GM21528 (cell line): ENCODE measurements at regions not wholly inside any gene's neighbourhood (a gene's known extent, or its start where the extent isn't known, plus 50 kb on each side); places are given as distances from the start of the nearest gene placed in this dataset.
"Not testable (repeated sequence)": the region's sequence is repeated elsewhere in the genome, so short reads cannot be mapped to it uniquely, and the experiment has no call there.

Experiments used
- ATAC-seq: cut with Tn5 transposase; IDR thresholded peaks from one replicate; pipeline ENCODE4 v1.9.1; 2021; ENCODE audit warnings: mild to moderate bottlenecking, moderate library complexity; ENCODE audit not compliant: unreplicated experiment, low FRiP score

DNA sequence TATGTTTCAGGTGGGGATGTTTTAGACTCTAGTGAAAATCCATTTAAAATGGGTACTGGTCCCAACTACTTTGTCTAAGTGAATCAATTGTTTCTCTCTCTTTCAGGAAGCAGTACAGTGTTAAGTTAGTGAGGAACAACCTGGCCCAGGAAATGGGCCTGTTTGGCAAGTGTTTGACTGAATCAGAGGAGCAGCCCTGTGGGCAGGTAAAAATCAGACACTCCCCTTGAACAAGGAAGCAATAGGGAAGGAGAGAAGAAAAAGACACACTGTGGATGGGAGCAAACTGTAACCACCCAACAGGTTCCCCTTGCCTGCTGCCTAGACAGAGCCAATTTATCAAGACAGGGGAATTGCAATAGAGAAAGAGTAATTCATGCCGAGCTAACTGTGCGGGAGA, 245.7 kb downstream of the C11orf87 start:
- ATAC-seq = no peak

DNA sequence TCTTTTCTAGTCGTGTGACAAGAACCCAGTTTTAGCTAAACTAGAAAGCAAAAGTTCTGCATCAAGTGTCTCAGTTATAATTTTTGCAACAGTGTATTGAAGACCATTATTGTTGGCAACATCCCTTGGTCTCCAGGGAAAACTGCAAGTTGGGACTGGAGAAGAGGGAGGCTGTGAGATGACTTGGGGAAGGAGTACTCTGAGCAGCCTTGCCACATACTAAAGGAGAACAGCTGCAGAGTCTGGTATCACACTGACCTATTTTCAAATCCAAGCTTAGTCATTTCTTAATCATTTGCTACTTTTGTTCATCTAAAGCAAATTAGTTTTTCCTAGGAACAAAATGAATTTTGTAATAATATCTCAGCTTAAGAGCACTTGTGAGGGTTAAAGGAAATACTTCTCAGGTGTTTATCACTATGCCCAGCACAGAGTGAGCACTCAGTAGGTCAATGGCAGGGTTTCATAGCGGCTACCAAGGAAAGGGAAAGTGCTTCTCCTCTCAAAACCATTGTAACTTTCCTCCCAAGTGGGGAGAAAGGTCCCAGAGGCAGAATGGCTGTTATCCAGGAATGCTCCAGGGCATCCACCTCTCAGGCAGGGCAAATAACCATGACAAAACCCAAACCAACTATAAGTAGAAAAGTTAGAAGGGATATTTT, 247.1 kb downstream of the C11orf87 start:
- ATAC-seq = no peak

DNA sequence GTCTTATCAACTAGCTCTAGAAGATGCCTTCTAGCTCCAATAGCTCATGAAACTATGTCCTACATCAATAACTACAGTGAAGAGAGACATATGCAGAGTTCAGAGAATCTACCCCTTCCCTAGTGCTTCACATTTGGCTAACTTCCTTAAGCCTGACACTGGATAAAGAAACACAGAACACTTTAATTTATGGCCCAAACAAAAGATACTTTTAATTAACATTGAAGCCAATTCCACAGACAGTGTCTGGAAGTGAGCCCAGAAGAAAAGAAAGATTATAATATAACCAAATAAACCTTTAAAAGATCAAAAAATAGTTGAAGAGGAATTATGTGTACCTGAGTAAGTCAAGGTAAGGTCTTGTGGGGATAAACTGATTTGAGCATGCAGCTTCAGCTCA, 255.2 kb downstream of the C11orf87 start:
- ATAC-seq = no peak

GRCh38 chr11:109677876-109678275, 255.9 kb downstream of the C11orf87 start:
- ATAC-seq = no peak

DNA sequence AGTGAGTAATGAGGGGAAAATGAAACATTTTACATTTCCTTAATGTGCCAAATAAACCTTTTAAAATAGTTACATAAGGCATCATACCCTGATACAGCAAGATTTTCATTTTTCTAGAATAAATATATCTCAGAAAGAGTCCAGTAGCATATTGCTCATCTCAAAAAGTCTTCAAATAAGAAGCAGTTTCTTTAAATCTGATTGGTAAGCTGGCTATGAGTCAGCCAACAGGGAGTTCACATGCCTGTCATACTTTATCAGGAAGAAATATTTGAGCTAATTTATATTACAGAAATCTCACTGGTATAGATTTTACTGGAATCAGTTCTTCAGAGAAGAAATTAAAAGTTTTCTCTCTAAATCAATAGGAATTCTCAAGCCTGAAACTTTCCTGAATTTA, 258.1 kb downstream of the C11orf87 start:
- ATAC-seq = no peak

DNA sequence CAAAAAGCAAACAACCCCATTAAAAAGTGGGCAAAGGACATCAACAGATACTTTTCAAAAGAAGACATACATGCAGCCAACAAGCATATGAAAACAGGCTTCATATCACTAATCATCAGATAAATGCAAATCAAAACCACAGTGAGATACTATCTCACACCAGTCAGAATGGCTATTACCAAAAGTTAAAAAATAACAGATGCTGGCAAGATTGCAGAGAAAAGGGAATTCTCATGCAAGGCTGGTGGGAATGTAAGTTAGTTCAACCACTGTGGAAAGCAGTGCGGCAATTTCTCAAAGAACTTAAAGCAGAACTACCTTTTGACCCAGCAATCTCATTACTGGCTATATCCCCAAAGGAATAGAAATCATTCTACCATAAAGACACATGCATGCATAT, 260.8 kb downstream of the C11orf87 start:
- not testable (repeated sequence) for ATAC-seq

DNA sequence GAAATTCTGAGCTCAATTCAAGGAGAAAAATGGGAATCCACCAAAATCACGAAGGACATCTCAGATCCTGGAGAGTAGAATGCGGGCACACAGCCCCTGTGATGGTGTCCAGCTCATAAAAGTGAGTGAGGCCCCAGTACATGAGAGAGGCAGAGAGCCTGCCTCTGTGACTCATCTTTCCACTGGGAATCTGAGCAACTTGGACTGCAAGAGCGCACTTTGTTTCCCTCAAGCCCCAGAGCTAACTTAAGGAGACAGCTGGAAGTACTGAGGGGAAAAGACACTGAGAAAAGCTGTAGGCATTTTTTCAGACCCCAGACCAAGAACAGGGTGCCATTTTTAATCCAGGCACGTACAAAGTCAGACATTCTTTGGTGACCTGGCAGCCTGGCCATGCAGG, 273.7 kb downstream of the C11orf87 start:
- no peak for ATAC-seq

DNA sequence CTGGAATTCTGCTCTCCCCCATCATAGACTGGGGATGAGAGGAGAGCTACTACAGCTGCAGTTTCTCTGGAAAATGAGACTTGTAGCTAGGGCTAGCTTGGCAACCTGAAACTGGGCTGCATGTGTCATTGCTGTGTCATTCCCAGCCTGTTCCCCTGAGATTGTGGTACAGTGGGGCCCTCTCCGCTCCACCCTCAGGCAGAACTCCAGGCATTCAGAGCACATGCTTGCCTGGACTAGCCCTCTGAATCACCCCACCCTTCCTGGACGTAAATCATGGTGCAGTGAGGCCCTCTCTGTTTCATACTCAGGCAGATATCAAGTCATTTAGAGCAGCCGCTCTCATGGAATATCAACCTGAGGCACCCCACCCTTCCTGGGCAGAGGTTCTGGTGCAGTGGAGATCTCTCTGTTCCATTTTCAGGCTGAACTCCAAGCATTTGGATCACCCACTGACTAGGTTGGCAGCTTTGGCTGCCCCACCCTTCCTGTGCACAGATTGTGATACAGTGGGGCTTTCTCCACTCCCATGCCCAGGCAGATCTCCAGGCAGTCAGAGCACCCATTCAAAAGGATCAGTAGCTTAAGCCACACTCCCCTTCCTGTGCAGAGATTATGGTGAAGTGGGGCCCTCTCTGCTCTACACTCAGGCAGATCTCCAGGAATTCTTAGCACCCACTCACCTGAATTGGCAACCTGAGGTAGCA, 274.4 kb downstream of the C11orf87 start:
- no peak for ATAC-seq

- peak; percentile 85 for ATAC-seq
Measured at GRCh38 chr11:109697140-109697843, 275.3 kb downstream of the C11orf87 start.

DNA sequence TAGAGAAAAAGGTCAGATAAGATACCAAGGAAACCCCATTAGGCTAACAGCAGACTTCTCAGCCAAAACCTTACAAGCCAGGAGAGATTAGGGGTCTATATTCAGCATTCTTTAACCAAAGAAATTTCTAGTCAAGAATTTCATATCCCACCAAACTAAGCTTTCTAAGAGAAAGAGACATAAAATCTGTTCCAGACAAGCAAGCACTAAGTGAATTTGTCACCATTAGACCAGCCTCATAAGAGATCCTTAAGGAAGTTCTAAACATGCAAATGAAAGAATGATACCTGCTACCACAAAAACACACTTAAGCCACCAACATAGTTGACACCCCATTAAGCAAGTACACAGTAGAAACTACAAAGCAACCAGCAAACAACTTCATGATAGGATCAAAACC, 276.2 kb downstream of the C11orf87 start:
- ATAC-seq = no peak

DNA sequence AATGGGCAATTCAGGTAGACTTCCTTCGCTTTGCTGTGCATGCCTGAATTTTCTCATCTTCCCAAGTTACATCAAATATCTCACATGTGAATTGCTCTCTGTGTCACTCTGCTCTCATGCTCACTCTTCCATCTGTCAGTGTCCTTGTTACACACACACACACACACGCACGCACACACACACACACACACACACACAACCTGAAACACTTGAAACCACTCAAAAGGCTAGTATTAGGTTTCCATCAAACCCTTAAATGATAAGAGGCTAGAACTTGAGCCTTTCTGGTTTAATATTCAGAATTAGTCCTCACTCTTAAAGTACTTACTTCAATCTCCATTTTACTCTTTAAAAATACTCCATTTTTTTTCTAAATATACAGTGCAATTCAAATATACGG, 282.4 kb downstream of the C11orf87 start:
- ATAC-seq = no peak

GRCh38 chr11:109706945-109707344, 285.0 kb downstream of the C11orf87 start:
- ATAC-seq = no peak

- ATAC-seq = no peak
Measured at GRCh38 chr11:109707411-109707810, 285.4 kb downstream of the C11orf87 start.

DNA sequence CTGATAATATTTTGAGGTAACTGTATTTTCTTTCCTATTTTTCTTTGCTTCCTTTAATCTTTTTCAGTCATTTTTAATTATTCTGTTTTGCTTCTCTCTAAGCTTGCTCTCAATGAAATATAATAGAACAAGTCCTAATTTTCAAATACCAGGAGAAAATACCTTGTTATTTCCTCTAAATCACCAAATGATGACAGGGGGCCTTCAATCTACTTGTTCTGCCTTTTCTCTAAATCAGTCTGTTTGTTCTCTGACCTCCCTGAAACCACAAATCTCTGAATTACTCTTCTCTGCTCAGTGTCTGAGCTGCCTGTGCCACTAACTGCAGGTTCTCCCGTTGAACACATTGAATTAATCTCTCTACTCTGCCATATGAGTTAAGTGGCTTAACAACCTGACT, 286.2 kb downstream of the C11orf87 start:
- ATAC-seq = no peak

DNA sequence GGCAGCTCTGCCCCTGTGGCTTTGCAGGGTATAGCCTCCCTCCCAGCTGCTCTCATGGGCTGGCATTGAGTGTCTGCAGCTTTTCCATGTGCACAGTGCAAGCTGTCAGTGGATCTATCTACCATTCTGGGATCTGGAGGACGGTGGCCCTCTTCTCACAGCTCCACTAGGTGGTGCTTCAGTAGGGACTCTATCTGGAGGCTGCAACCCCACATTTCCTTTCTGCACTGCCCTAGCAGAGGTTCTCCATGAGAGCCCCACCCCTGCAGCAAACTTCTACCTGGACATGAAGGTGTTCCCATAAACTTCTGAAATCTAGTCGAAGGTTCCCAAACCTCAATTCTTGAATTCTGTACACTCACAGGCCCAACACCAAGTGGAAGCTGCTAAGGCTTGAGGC, 292.5 kb downstream of the C11orf87 start:
- ATAC-seq = not testable (repeated sequence)

- ATAC-seq = not testable (repeated sequence)
Measured at GRCh38 chr11:109715424-109715823, 293.4 kb downstream of the C11orf87 start.

- no peak for ATAC-seq
Measured at GRCh38 chr11:109726061-109726460, 304.1 kb downstream of the C11orf87 start.

- ATAC-seq = no peak
Measured at GRCh38 chr11:109728056-109728455, 306.1 kb downstream of the C11orf87 start.

- no peak for ATAC-seq
Measured at GRCh38 chr11:109729761-109730160, 307.8 kb downstream of the C11orf87 start.

GRCh38 chr11:109730669-109731068, 308.7 kb downstream of the C11orf87 start:
- no peak for ATAC-seq

GRCh38 chr11:109731451-109731850, 309.5 kb downstream of the C11orf87 start:
- no peak for ATAC-seq

DNA sequence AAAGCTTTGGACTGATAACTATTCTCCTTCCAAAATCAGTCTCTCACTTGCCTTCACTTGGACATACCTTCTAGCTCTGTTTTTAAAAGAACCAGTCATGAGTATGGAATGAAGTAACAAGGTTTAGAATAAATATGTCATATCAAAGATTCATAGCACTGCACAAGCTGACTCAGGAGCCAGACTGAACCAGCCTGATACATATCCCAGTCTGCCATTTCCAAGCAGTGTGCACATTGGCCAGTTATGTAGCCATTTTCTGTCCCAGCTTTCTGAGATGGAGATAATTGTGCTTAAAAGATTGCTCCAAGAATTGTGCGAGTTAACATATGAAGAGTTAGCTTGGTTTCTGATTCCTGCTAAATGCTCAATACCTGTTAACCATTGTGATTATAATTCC, 311.3 kb downstream of the C11orf87 start:
- ATAC-seq = no peak
